ENCODE measurements at regions not wholly inside any gene's neighbourhood (a gene's known extent, or its start where the extent isn't known, plus 50 kb on each side); places are given as distances from the start of the nearest gene placed in this dataset.

- intact Hi-C loops (cut with micrococcal nuclease; ENCODE audit: unreplicated experiment) (no loop called here), in situ Hi-C loops (cut with MboI) (no loop called here)
- Histone ChIP-seq H4K20me1 (ENCODE audit: control insufficient read depth, insufficient read depth) (no peaks in the 10 kb centered on the region), H3K79me2 (ENCODE audit: control insufficient read depth, insufficient read depth, low read length) (no peaks in the 10 kb centered on the region), H3K27ac (ENCODE audit: control insufficient read depth, insufficient read depth) (no peak overlapping the region), H2AFZ (ENCODE audit: control insufficient read depth, low read depth, low read length) (no peak overlapping the region), H3K36me3 (ENCODE audit: control insufficient read depth in 2 of 2, insufficient read depth in 2 of 2, low read length in 1 of 2) (no peaks in the 10 kb centered on the region), H3K9ac (ENCODE audit: control insufficient read depth, insufficient read depth, low read length) (no peak overlapping the region), H3K27me3 (replicated peaks in 1 of 2; ENCODE audit: control insufficient read depth in 2 of 2, insufficient read depth in 2 of 2, low read length in 1 of 2) (no peaks in the 10 kb centered on the region; a peak in 1 of 4 replicates), H3K4me3 (no peak overlapping the region), H3K4me1 (ENCODE audit: control insufficient read depth, insufficient read depth, low read length) (no peaks in the 10 kb centered on the region), H3K4me2 (ENCODE audit: control insufficient read depth, insufficient read depth) (no peak overlapping the region), H3K9me3 (replicated peaks; ENCODE audit: control insufficient read depth, insufficient read depth, low read length) (peaks cover 2% of the 10 kb centered on the region; the same call in 2 of the 3 replicates)
- no peak for FAIRE-seq
- ChIA-PET POLR2A (no interaction called here), RAD21 (ENCODE audit: unreplicated experiment) (no interaction called here), CTCF (interaction anchor here (0.7 to 1.5 kb wide), 2 partner anchors 30 to 1575 kb away, joined by 3 to 4 read pairs; no protein-coding TSS in a partner anchor), SMC1A (ENCODE audit: uncharacterized antibody, unreplicated experiment) (interaction anchor here (0.6 kb wide), 1 partner anchor 13 kb away, joined by 3 read pairs; no protein-coding TSS in a partner anchor)
- TF ChIP-seq CREM (IDR thresholded peaks at IDR 0.05; ENCODE audit: low read depth) (no peak), NRF1 (conservative IDR thresholded peaks at IDR 0.05; ENCODE audit: low read depth, low read length) (no peak), CBX3 (IDR thresholded peaks at IDR 0.05; ENCODE audit: borderline replicate concordance, low read depth) (no peak)
- DNase-seq (ENCODE audit: low read depth, low spot score) = no peak
- no peak for ATAC-seq
- BruUV-seq (replicated peaks) = no TSS peak
- WGBS (ENCODE audit: insufficient coverage, insufficient replicate concordance, low lambda C conversion rate, missing lambda C conversion rate) = 34% methylated on average over 4 of the region's 4 CpGs
Observed at GRCh38 chr5:74367934-74368333, 272.6 kb downstream of the ENC1 start.

- Histone ChIP-seq H4K20me1 (ENCODE audit: control insufficient read depth, insufficient read depth) (no peaks in the 10 kb centered on the region), H2AFZ (ENCODE audit: control insufficient read depth, low read depth, low read length) (no peak overlapping the region), H3K4me3 (no peak overlapping the region), H3K79me2 (ENCODE audit: control insufficient read depth, insufficient read depth, low read length) (no peaks in the 10 kb centered on the region), H3K9ac (ENCODE audit: control insufficient read depth, insufficient read depth, low read length) (no peak overlapping the region), H3K9me3 (replicated peaks; ENCODE audit: control insufficient read depth, insufficient read depth, low read length) (peaks cover 2% of the 10 kb centered on the region; the same call in 2 of the 3 replicates), H3K36me3 (ENCODE audit: control insufficient read depth in 2 of 2, insufficient read depth in 2 of 2, low read length in 1 of 2) (no peaks in the 10 kb centered on the region), H3K4me2 (ENCODE audit: control insufficient read depth, insufficient read depth) (no peak overlapping the region), H3K27me3 (replicated peaks in 1 of 2; ENCODE audit: control insufficient read depth in 2 of 2, insufficient read depth in 2 of 2, low read length in 1 of 2) (no peaks in the 10 kb centered on the region; a peak in 1 of 4 replicates), H3K4me1 (ENCODE audit: control insufficient read depth, insufficient read depth, low read length) (no peaks in the 10 kb centered on the region), H3K27ac (ENCODE audit: control insufficient read depth, insufficient read depth) (no peak overlapping the region)
- ChIA-PET CTCF (interaction anchor here (0.7 to 1.5 kb wide), 2 partner anchors 30 to 1575 kb away, joined by 3 to 4 read pairs; no protein-coding TSS in a partner anchor), RAD21 (ENCODE audit: unreplicated experiment) (no interaction called here), SMC1A (ENCODE audit: uncharacterized antibody, unreplicated experiment) (interaction anchor here (0.6 kb wide), 1 partner anchor 13 kb away, joined by 3 read pairs; no protein-coding TSS in a partner anchor), POLR2A (no interaction called here)
- ATAC-seq (no peak), DNase-seq (ENCODE audit: low read depth, low spot score) (no peak), FAIRE-seq (no peak)
- WGBS (ENCODE audit: insufficient coverage, insufficient replicate concordance, low lambda C conversion rate, missing lambda C conversion rate) = 0% methylated on average over 4 of the region's 4 CpGs
- intact Hi-C loops (cut with micrococcal nuclease; ENCODE audit: unreplicated experiment) = no loop called here
- BruUV-seq (replicated peaks) = no TSS peak
- in situ Hi-C loops (cut with MboI) = no loop called here
- TF ChIP-seq EED (IDR thresholded peaks at IDR 0.05; ENCODE audit: low read depth) (no peak), BCL3 (IDR thresholded peaks at IDR 0.05; ENCODE audit: borderline replicate concordance, insufficient read depth, low read depth, low read length, poor library complexity, severe bottlenecking) (no peak), RAD21 (IDR thresholded peaks at IDR 0.05; ENCODE audit: insufficient read depth, low read depth, low read length) (no peak), CEBPZ (IDR thresholded peaks at IDR 0.05; ENCODE audit: low read depth, low read length) (no peak), IKZF2 (IDR thresholded peaks at IDR 0.05) (no peak), EP300 (IDR thresholded peaks at IDR 0.05; ENCODE audit: borderline replicate concordance in 1 of 2, control insufficient read depth in 1 of 2, low read depth in 2 of 2, low read length in 2 of 2) (no peak), ZNF384 (IDR thresholded peaks at IDR 0.05; ENCODE audit: borderline replicate concordance, low read depth, low read length) (no peak), POLR2AphosphoS5 (IDR thresholded peaks at IDR 0.05; ENCODE audit: low read length) (no peak), SRF (IDR thresholded peaks at IDR 0.05; ENCODE audit: low read depth in 2 of 2, low read length in 2 of 2) (no peak), TAF1 (IDR thresholded peaks at IDR 0.05; ENCODE audit: borderline replicate concordance, low read depth, low read length) (no peak)
Observed at GRCh38 chr5:74367241-74367733, 273.2 kb downstream of the ENC1 start.
